PC-3 (cell line): ENCODE measurements at regions not wholly inside any gene's neighbourhood (a gene's known extent, or its start where the extent isn't known, plus 50 kb on each side); places are given as distances from the start of the nearest gene placed in this dataset.

Source experiments
- ATAC-seq: fragments of 200-7000 bp; cut with Tn5 transposase; 2 replicates; pipeline ENCODE4 v1.9.1; 2020; ENCODE audit warnings: mild to moderate bottlenecking, moderate library complexity
- BruUV-seq: library from RNA; stranded (reverse); fragments of 400-500 nt; replicated peaks from 2 replicates; lab custom pipeline; 2021; lab: Mats Ljungman, UMichigan
- CTCF ChIA-PET: fragments of 300-600 bp; sonication (Branson Sonifier 250); formaldehyde crosslinking; loops from one replicate; lab custom pipeline; 2022; ENCODE audit warnings: antibody characterized with exemption; lab: Charles Lee
- POLR2A ChIA-PET: fragments of 300-600 bp; sonication (Branson Sonifier 250); formaldehyde crosslinking; loops from one replicate; lab custom pipeline; 2022; ENCODE audit warnings: antibody characterized with exemption; ENCODE audit not compliant: unreplicated experiment; lab: Charles Lee
- DNase-seq: peaks from one replicate; pipeline ENCODE4 v3.0.0-alpha.2; 2015
- H2AFZ ChIP-seq: fragments of 300-600 bp; sonication (generic); 2 replicates; pipeline ENCODE4 v1.6.0; 2016; ENCODE audit warnings: antibody characterized with exemption, low read length
- H3F3A ChIP-seq: fragments of 300-600 bp; sonication (generic); one replicate; pipeline ENCODE4 v1.6.0; 2017; ENCODE audit warnings: antibody characterized with exemption, low read length, control low read depth, mild to moderate bottlenecking; ENCODE audit not compliant: unreplicated experiment
- H3K27ac ChIP-seq: fragments of 300-600 bp; sonication (generic); 2 replicates; pipeline ENCODE4 v1.5.1; 2016; ENCODE audit warnings: mild to moderate bottlenecking, low read length
- H3K27me3 ChIP-seq: fragments of 300-600 bp; sonication (generic); 2 replicates; pipeline ENCODE4 v1.6.1; 2016; ENCODE audit warnings: low read length, mixed read lengths
- H3K36me3 ChIP-seq: fragments of 300-600 bp; sonication (generic); 2 replicates; pipeline ENCODE4 v1.6.1; 2016; ENCODE audit warnings: low read depth, mixed run types, low read length, mixed read lengths
- H3K4me1 ChIP-seq: fragments of 300-600 bp; sonication (generic); 2 replicates; pipeline ENCODE4 v1.5.1; 2016; ENCODE audit warnings: low read length; ENCODE audit not compliant: insufficient read depth
- H3K4me2 ChIP-seq: fragments of 300-600 bp; sonication (generic); 2 replicates; pipeline ENCODE4 v1.6.0; 2016; ENCODE audit warnings: low read length
- H3K4me3 ChIP-seq: fragments of 300-600 bp; sonication (generic); 2 replicates; pipeline ENCODE4 v1.5.1; 2016; ENCODE audit warnings: mild to moderate bottlenecking, low read length, mixed read lengths
- H3K79me2 ChIP-seq: fragments of 300-600 bp; sonication (generic); 2 replicates; pipeline ENCODE4 v1.6.1; 2017; ENCODE audit warnings: low read length, mixed read lengths
- H3K9ac ChIP-seq: fragments of 300-600 bp; sonication (generic); 2 replicates; pipeline ENCODE4 v1.6.0; 2016; ENCODE audit warnings: mild to moderate bottlenecking, low read length
- H3K9me2 ChIP-seq: fragments of 300-600 bp; sonication (generic); replicated peaks from 2 replicates; pipeline ENCODE4 v1.6.1; 2016; ENCODE audit warnings: mixed run types, low read length, mixed read lengths
- H3K9me3 ChIP-seq: fragments of 300-600 bp; sonication (generic); 2 replicates; pipeline ENCODE4 v1.6.1; 2016; ENCODE audit warnings: low read length, mixed read lengths
- H4K20me1 ChIP-seq: fragments of 300-600 bp; sonication (generic); 2 replicates; pipeline ENCODE4 v1.6.1; 2016; ENCODE audit warnings: low read length, mixed read lengths
- EZH2 ChIP-seq: fragments of 300-600 bp; sonication (generic); IDR thresholded peaks from one replicate; pipeline ENCODE4 v1.6.1; 2017; ENCODE audit warnings: antibody characterized with exemption, mild to moderate bottlenecking, low read length; ENCODE audit not compliant: unreplicated experiment
- EZH2phosphoT487 ChIP-seq: fragments of 300-600 bp; sonication (generic); IDR thresholded peaks from 2 replicates; pipeline ENCODE4 v1.6.1; 2018; ENCODE audit warnings: mild to moderate bottlenecking, antibody characterized with exemption, low read length, borderline replicate concordance
- intact Hi-C: fragments of 100-400 bp; cut with micrococcal nuclease; formaldehyde crosslinking; loops from 2 replicates; pipeline ENCODE4 v1.9.0; 2023
- TF ChIP-seq, protein P1 (sequence below): fragments of 300-600 bp; sonication (generic); conservative IDR thresholded peaks from 2 replicates; pipeline ENCODE4 v1.5.1; 2017; ENCODE audit warnings: antibody characterized with exemption, low read depth, mild to moderate bottlenecking, low read length

DNA sequence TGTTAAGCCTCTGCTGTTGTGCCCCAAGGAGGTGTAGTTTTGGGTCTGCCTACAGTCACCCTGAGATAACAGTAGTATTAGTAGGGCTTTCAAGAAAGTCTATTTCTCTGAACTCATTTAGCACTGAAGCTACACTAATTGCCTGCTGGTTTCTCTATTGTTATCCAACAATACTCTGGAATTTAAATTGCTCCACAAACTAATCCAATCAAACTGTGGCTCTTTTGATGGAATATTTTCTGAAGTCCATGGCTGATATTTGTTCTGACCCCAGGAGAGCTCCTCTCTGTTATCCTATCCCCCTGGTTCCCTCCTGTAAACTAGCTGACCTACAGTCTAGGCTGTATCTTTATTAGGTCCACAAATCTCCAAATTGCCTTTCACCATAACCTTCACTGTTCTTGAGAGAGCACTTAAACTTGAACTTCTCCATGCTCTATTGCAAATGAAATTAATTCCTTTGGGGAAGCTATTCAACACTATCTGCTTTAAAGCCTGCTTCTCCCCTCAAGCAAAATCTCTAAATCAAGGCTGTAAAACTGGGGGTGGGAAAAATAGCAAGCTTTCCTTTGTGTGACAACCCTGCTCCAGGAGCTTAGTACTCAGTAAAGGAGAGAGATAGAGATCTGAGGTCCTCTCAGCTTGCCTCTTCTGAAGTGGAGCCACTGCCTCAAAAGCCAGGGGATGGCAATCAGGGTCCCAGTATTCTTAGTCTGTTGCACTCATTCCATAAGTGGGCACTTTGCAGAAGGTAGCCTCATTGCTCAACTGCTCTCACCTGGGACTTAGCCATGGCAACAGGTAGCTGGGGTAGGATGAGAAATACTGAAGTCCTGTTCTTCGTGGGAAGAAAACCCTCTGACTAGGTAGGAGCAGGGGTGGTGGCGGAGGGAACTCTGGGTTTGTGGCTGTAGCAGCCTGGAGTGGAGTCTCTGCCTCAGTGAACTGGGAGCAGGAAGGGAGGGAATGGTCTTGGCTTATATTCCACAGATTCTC, 110.9 kb downstream of the MACIR start:
- H3K79me2 ChIP-seq = no peaks in the 10 kb centered on the region
- BruUV-seq = no TSS peak
- no peaks in the 10 kb centered on the region for H3K9me3 ChIP-seq
- H3K36me3 ChIP-seq = no peaks in the 10 kb centered on the region
- no peaks in the 10 kb centered on the region for H3F3A ChIP-seq
- ATAC-seq = no peak
- intact Hi-C loops = no loop called here
- ChIA-PET CTCF (no interaction called here), POLR2A (no interaction called here)
- TF ChIP-seq, protein P1, sequence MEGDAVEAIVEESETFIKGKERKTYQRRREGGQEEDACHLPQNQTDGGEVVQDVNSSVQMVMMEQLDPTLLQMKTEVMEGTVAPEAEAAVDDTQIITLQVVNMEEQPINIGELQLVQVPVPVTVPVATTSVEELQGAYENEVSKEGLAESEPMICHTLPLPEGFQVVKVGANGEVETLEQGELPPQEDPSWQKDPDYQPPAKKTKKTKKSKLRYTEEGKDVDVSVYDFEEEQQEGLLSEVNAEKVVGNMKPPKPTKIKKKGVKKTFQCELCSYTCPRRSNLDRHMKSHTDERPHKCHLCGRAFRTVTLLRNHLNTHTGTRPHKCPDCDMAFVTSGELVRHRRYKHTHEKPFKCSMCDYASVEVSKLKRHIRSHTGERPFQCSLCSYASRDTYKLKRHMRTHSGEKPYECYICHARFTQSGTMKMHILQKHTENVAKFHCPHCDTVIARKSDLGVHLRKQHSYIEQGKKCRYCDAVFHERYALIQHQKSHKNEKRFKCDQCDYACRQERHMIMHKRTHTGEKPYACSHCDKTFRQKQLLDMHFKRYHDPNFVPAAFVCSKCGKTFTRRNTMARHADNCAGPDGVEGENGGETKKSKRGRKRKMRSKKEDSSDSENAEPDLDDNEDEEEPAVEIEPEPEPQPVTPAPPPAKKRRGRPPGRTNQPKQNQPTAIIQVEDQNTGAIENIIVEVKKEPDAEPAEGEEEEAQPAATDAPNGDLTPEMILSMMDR = no peak
- TF ChIP-seq EZH2 (no peak), EZH2phosphoT487 (no peak)
- H3K9me2 ChIP-seq = no peaks in the 10 kb centered on the region
- H3K4me3 ChIP-seq = no peak overlapping the region
- no peaks in the 10 kb centered on the region for H4K20me1 ChIP-seq
- no peaks in the 10 kb centered on the region for H3K27me3 ChIP-seq
- H3K9ac ChIP-seq = no peak overlapping the region
- H3K27ac ChIP-seq = no peak overlapping the region
- DNase-seq = no peak
- H3K4me2 ChIP-seq = no peak overlapping the region
- H3K4me1 ChIP-seq = 0 out of 2 replicates have a peak, but pooled peaks cover under 1% of the 10 kb centered on the region
- no peak overlapping the region for H2AFZ ChIP-seq

DNA sequence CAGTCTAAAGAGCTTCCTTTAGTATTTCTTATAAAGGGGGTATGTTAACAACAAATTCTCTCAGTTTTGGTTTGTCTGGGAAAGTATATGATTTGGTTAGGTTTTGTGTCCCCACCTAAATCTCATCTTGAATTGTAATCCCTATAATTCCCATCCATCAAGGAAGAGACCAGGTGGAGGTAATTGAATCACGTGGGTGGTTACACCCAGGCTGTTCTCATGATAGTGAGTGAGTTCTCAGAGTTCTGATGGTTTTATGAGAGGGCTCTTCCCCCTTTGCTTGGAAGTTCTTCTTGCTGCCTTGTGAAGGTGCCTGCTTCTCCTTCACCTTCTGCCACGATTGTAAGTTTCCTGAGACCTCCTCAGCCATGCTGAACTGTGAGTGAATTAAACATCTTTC, 109.1 kb downstream of the MACIR start:
- BruUV-seq = no TSS peak
- TF ChIP-seq EZH2phosphoT487 = no peak
- TF ChIP-seq, protein P1 = no peak
- no peak for TF ChIP-seq EZH2
- H3K27me3 ChIP-seq = no peaks in the 10 kb centered on the region
- H3K36me3 ChIP-seq = no peaks in the 10 kb centered on the region
- H4K20me1 ChIP-seq = no peaks in the 10 kb centered on the region
- DNase-seq (no peak), ATAC-seq (no peak)
- no peaks in the 10 kb centered on the region for H3K9me2 ChIP-seq
- H3K9ac ChIP-seq = no peak overlapping the region
- intact Hi-C loops = no loop called here
- no peaks in the 10 kb centered on the region for H3F3A ChIP-seq
- peaks cover 9% of the 10 kb centered on the region; the same call in 1 of the 2 replicates for H3K4me1 ChIP-seq
- H3K79me2 ChIP-seq = no peaks in the 10 kb centered on the region
- no peak overlapping the region for H2AFZ ChIP-seq
- no peak overlapping the region for H3K4me3 ChIP-seq
- no peak overlapping the region for H3K4me2 ChIP-seq
- no peak overlapping the region for H3K27ac ChIP-seq
- H3K9me3 ChIP-seq = no peaks in the 10 kb centered on the region
- ChIA-PET CTCF (no interaction called here), POLR2A (no interaction called here)
